Neural cell (in vitro differentiated cells): ENCODE measurements at regions not wholly inside any gene's neighbourhood (a gene's known extent, or its start where the extent isn't known, plus 50 kb on each side); places are given as distances from the start of the nearest gene placed in this dataset.

Source experiments
- H2AFZ ChIP-seq: fragments of 200-600, 300-800 bp; sonication (generic), shearing (Covaris generic); 2 replicates; pipeline ENCODE4 v1.6.0; 2014; ENCODE audit warnings: low read depth, mild to moderate bottlenecking, antibody characterized with exemption, low read length, moderate library complexity
- H3F3A ChIP-seq: fragments of 200-600 bp; shearing (Covaris generic); 2 replicates; pipeline ENCODE4 v1.6.1; 2016; ENCODE audit warnings: mild to moderate bottlenecking, moderate library complexity, mixed read lengths, antibody characterized with exemption, low read length; ENCODE audit not compliant: insufficient read depth, poor library complexity, severe bottlenecking
- H3K27ac ChIP-seq: fragments of 200-600, 300-800 bp; sonication (generic), shearing (Covaris generic); 2 replicates; pipeline ENCODE4 v1.5.1; 2014; ENCODE audit warnings: mild to moderate bottlenecking, low read length, moderate library complexity
- H3K27me3 ChIP-seq: fragments of 300-800, 200-600 bp; sonication (generic), shearing (Covaris generic); 2 replicates; pipeline ENCODE4 v1.6.0; 2014; ENCODE audit warnings: mild to moderate bottlenecking, low read depth, low read length, moderate library complexity; ENCODE audit not compliant: insufficient read depth
- H3K36me3 ChIP-seq: fragments of 300-800, 200-600 bp; sonication (generic), shearing (Covaris generic); 2 replicates; pipeline ENCODE4 v1.5.1; 2014; ENCODE audit warnings: mild to moderate bottlenecking, antibody characterized with exemption, low read length, moderate library complexity; ENCODE audit not compliant: insufficient read depth
- H3K4me2 ChIP-seq: fragments of 300-800, 200-600 bp; sonication (generic), shearing (Covaris generic); 2 replicates; pipeline ENCODE4 v1.6.0; 2014; ENCODE audit warnings: mild to moderate bottlenecking, low read length
- H3K4me3 ChIP-seq: fragments of 300-800, 200-600 bp; sonication (generic), shearing (Covaris generic); 2 replicates; pipeline ENCODE4 v1.5.1; 2014; ENCODE audit warnings: mild to moderate bottlenecking, low read length, moderate library complexity
- H3K79me2 ChIP-seq: fragments of 200-600 bp; shearing (Covaris generic); replicated peaks from 2 replicates; pipeline ENCODE4 v1.6.0; 2014; ENCODE audit warnings: mild to moderate bottlenecking, low read length, moderate library complexity; ENCODE audit not compliant: insufficient read depth
- H3K9ac ChIP-seq: fragments of 300-800, 200-600 bp; sonication (generic), shearing (Covaris generic); 2 replicates; pipeline ENCODE4 v1.6.1; 2016; ENCODE audit warnings: mild to moderate bottlenecking, low read length, mixed read lengths
- H3K9me2 ChIP-seq: fragments of 200-600 bp; shearing (Covaris generic); 2 replicates; pipeline ENCODE4 v1.6.1; 2016; ENCODE audit warnings: mild to moderate bottlenecking, low read length, mixed read lengths; ENCODE audit not compliant: insufficient read depth
- H3K9me3 ChIP-seq: fragments of 200-600, 300-800 bp; sonication (generic), shearing (Covaris generic); 2 replicates; pipeline ENCODE4 v1.6.1; 2016; ENCODE audit warnings: mild to moderate bottlenecking, mixed run types, low read length, moderate library complexity, mixed read lengths
- H4K20me1 ChIP-seq: fragments of 200-600 bp; shearing (Covaris generic); 2 replicates; pipeline ENCODE4 v1.6.1; 2016; ENCODE audit warnings: mild to moderate bottlenecking, mixed run types; ENCODE audit not compliant: insufficient read depth
- EP300 ChIP-seq: fragments of 450-650 bp; conservative IDR thresholded peaks from 2 replicates; pipeline ENCODE4 v1.6.1; 2014; ENCODE audit warnings: antibody characterized with exemption, mild to moderate bottlenecking, moderate library complexity; ENCODE audit not compliant: poor library complexity, severe bottlenecking
- EZH2 ChIP-seq: fragments of 200-600, 300-800 bp; shearing (Covaris generic), sonication (generic); IDR thresholded peaks from 2 replicates; pipeline ENCODE4 v1.6.1; 2014; ENCODE audit warnings: antibody characterized with exemption, low read length, borderline replicate concordance, mild to moderate bottlenecking; ENCODE audit not compliant: insufficient read depth, poor library complexity, severe bottlenecking
- MXI1 ChIP-seq: fragments of 450-650 bp; conservative IDR thresholded peaks from 2 replicates; pipeline ENCODE4 v1.6.1; 2014; ENCODE audit warnings: antibody characterized with exemption, mild to moderate bottlenecking; ENCODE audit not compliant: poor library complexity, severe bottlenecking
- POLR2AphosphoS5 ChIP-seq: IDR thresholded peaks from 2 replicates; pipeline ENCODE4 v1.6.1; 2012
- RAD21 ChIP-seq: fragments of 450-650 bp; conservative IDR thresholded peaks from 2 replicates; pipeline ENCODE4 v1.6.1; 2014; ENCODE audit warnings: antibody characterized with exemption, mild to moderate bottlenecking, moderate library complexity
- SMC3 ChIP-seq: fragments of 450-650 bp; conservative IDR thresholded peaks from 2 replicates; pipeline ENCODE4 v1.6.1; 2014; ENCODE audit warnings: antibody characterized with exemption, mild to moderate bottlenecking, moderate library complexity; ENCODE audit not compliant: poor library complexity
- TAF1 ChIP-seq: IDR thresholded peaks from 2 replicates; pipeline ENCODE4 v1.6.1; 2012; ENCODE audit warnings: low read depth
- TF ChIP-seq, protein P1 (sequence below): IDR thresholded peaks from 2 replicates; pipeline ENCODE4 v1.6.1; 2012; ENCODE audit warnings: borderline replicate concordance
- TF ChIP-seq, protein P2 (sequence below): fragments of 450-650 bp; IDR thresholded peaks from 2 replicates; pipeline ENCODE4 v1.5.1; 2014; ENCODE audit warnings: antibody characterized with exemption, mild to moderate bottlenecking, moderate library complexity; ENCODE audit not compliant: poor library complexity, severe bottlenecking

DNA sequence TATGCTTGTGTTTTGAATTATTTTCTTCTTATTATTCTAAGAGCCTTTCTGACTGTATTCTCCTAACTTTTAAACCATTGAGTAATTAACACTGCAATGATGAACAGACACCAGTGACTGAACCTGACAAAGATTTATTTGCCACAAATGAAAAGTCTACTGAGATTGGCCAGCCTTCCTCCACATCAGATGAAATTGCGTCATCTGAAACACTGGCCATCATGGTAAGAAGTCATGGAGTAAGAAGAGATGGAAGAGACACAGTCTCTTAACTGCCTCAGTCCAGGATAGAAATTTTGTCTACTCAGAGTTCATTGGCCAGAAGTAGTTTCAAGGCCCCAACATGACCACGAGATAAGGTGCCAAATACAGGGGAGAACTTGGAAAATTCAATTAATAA, 357.8 kb downstream of the BMPER start:
- H3K4me3 ChIP-seq = no peak overlapping the region
- no peaks in the 10 kb centered on the region for H4K20me1 ChIP-seq
- no peaks in the 10 kb centered on the region for H3K79me2 ChIP-seq
- H3F3A ChIP-seq = no peaks in the 10 kb centered on the region
- H2AFZ ChIP-seq = no peak overlapping the region
- no peak overlapping the region for H3K27ac ChIP-seq
- H3K9ac ChIP-seq = no peak overlapping the region
- H3K9me2 ChIP-seq = no peaks in the 10 kb centered on the region
- TF ChIP-seq TAF1 (no peak), EZH2 (no peak), POLR2AphosphoS5 (no peak), EP300 (no peak), MXI1 (no peak), SMC3 (no peak), RAD21 (no peak)
- TF ChIP-seq, protein P1, sequence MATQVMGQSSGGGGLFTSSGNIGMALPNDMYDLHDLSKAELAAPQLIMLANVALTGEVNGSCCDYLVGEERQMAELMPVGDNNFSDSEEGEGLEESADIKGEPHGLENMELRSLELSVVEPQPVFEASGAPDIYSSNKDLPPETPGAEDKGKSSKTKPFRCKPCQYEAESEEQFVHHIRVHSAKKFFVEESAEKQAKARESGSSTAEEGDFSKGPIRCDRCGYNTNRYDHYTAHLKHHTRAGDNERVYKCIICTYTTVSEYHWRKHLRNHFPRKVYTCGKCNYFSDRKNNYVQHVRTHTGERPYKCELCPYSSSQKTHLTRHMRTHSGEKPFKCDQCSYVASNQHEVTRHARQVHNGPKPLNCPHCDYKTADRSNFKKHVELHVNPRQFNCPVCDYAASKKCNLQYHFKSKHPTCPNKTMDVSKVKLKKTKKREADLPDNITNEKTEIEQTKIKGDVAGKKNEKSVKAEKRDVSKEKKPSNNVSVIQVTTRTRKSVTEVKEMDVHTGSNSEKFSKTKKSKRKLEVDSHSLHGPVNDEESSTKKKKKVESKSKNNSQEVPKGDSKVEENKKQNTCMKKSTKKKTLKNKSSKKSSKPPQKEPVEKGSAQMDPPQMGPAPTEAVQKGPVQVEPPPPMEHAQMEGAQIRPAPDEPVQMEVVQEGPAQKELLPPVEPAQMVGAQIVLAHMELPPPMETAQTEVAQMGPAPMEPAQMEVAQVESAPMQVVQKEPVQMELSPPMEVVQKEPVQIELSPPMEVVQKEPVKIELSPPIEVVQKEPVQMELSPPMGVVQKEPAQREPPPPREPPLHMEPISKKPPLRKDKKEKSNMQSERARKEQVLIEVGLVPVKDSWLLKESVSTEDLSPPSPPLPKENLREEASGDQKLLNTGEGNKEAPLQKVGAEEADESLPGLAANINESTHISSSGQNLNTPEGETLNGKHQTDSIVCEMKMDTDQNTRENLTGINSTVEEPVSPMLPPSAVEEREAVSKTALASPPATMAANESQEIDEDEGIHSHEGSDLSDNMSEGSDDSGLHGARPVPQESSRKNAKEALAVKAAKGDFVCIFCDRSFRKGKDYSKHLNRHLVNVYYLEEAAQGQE = no peak
- TF ChIP-seq, protein P2, sequence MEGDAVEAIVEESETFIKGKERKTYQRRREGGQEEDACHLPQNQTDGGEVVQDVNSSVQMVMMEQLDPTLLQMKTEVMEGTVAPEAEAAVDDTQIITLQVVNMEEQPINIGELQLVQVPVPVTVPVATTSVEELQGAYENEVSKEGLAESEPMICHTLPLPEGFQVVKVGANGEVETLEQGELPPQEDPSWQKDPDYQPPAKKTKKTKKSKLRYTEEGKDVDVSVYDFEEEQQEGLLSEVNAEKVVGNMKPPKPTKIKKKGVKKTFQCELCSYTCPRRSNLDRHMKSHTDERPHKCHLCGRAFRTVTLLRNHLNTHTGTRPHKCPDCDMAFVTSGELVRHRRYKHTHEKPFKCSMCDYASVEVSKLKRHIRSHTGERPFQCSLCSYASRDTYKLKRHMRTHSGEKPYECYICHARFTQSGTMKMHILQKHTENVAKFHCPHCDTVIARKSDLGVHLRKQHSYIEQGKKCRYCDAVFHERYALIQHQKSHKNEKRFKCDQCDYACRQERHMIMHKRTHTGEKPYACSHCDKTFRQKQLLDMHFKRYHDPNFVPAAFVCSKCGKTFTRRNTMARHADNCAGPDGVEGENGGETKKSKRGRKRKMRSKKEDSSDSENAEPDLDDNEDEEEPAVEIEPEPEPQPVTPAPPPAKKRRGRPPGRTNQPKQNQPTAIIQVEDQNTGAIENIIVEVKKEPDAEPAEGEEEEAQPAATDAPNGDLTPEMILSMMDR = no peak
- no peaks in the 10 kb centered on the region for H3K27me3 ChIP-seq
- H3K4me2 ChIP-seq = no peak overlapping the region
- no peaks in the 10 kb centered on the region for H3K9me3 ChIP-seq
- no peaks in the 10 kb centered on the region for H3K36me3 ChIP-seq

DNA sequence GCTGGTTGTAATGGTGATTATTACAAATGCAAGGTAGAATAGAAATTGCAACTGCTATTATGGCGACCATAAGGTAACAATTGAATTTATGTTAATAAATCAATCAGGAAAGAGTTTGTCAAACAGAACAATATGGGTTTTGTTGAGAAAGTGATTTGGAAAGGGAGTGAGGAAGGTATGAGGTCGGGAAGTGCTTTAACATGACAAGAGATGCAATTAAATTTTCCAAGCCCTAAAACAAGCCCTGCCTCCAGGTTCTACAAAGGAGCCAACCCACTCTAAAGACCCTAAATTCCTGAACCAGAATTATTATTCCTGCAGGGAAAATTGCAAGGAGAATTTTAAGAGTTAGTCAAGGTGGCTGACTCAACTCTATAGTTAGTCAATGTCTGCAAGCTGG, 363.7 kb downstream of the BMPER start:
- Histone ChIP-seq H3K9ac (no peak overlapping the region), H3K27ac (no peak overlapping the region), H3F3A (no peaks in the 10 kb centered on the region), H3K79me2 (no peaks in the 10 kb centered on the region), H3K4me2 (no peak overlapping the region), H2AFZ (no peak overlapping the region), H4K20me1 (no peaks in the 10 kb centered on the region), H3K9me3 (no peaks in the 10 kb centered on the region), H3K27me3 (no peaks in the 10 kb centered on the region), H3K4me3 (no peak overlapping the region), H3K9me2 (no peaks in the 10 kb centered on the region), H3K36me3 (no peaks in the 10 kb centered on the region)
- TF ChIP-seq EP300 = no peak
- no peak for TF ChIP-seq MXI1
- TF ChIP-seq EZH2 = no peak
- TF ChIP-seq POLR2AphosphoS5 = no peak
- TF ChIP-seq, protein P1 = no peak
- TF ChIP-seq SMC3 = no peak
- TF ChIP-seq RAD21 = no peak
- TF ChIP-seq, protein P2 = no peak
- TF ChIP-seq TAF1 = no peak
